ENCODE measurements at regions not wholly inside any gene's neighbourhood (a gene's known extent, or its start where the extent isn't known, plus 50 kb on each side); places are given as distances from the start of the nearest gene placed in this dataset.
"Not testable (repeated sequence)": the region's sequence is repeated elsewhere in the genome, so short reads cannot be mapped to it uniquely, and the experiment has no call there.

GRCh38 chr14:28317890-28318675, 448.5 kb upstream of the FOXG1 start:
- TF ChIP-seq, protein P1, sequence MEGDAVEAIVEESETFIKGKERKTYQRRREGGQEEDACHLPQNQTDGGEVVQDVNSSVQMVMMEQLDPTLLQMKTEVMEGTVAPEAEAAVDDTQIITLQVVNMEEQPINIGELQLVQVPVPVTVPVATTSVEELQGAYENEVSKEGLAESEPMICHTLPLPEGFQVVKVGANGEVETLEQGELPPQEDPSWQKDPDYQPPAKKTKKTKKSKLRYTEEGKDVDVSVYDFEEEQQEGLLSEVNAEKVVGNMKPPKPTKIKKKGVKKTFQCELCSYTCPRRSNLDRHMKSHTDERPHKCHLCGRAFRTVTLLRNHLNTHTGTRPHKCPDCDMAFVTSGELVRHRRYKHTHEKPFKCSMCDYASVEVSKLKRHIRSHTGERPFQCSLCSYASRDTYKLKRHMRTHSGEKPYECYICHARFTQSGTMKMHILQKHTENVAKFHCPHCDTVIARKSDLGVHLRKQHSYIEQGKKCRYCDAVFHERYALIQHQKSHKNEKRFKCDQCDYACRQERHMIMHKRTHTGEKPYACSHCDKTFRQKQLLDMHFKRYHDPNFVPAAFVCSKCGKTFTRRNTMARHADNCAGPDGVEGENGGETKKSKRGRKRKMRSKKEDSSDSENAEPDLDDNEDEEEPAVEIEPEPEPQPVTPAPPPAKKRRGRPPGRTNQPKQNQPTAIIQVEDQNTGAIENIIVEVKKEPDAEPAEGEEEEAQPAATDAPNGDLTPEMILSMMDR (IDR thresholded peaks at IDR 0.05; ENCODE audit: poor library complexity, severe bottlenecking): not testable (repeated sequence)
- TF ChIP-seq, protein P2, sequence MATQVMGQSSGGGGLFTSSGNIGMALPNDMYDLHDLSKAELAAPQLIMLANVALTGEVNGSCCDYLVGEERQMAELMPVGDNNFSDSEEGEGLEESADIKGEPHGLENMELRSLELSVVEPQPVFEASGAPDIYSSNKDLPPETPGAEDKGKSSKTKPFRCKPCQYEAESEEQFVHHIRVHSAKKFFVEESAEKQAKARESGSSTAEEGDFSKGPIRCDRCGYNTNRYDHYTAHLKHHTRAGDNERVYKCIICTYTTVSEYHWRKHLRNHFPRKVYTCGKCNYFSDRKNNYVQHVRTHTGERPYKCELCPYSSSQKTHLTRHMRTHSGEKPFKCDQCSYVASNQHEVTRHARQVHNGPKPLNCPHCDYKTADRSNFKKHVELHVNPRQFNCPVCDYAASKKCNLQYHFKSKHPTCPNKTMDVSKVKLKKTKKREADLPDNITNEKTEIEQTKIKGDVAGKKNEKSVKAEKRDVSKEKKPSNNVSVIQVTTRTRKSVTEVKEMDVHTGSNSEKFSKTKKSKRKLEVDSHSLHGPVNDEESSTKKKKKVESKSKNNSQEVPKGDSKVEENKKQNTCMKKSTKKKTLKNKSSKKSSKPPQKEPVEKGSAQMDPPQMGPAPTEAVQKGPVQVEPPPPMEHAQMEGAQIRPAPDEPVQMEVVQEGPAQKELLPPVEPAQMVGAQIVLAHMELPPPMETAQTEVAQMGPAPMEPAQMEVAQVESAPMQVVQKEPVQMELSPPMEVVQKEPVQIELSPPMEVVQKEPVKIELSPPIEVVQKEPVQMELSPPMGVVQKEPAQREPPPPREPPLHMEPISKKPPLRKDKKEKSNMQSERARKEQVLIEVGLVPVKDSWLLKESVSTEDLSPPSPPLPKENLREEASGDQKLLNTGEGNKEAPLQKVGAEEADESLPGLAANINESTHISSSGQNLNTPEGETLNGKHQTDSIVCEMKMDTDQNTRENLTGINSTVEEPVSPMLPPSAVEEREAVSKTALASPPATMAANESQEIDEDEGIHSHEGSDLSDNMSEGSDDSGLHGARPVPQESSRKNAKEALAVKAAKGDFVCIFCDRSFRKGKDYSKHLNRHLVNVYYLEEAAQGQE (IDR thresholded peaks at IDR 0.05; ENCODE audit: borderline replicate concordance): not testable (repeated sequence)
- TF ChIP-seq EP300 (conservative IDR thresholded peaks at IDR 0.05; ENCODE audit: poor library complexity, severe bottlenecking): not testable (repeated sequence)
